ENCODE measurements at regions not wholly inside any gene's neighbourhood (a gene's known extent, or its start where the extent isn't known, plus 50 kb on each side); places are given as distances from the start of the nearest gene placed in this dataset.

DNA sequence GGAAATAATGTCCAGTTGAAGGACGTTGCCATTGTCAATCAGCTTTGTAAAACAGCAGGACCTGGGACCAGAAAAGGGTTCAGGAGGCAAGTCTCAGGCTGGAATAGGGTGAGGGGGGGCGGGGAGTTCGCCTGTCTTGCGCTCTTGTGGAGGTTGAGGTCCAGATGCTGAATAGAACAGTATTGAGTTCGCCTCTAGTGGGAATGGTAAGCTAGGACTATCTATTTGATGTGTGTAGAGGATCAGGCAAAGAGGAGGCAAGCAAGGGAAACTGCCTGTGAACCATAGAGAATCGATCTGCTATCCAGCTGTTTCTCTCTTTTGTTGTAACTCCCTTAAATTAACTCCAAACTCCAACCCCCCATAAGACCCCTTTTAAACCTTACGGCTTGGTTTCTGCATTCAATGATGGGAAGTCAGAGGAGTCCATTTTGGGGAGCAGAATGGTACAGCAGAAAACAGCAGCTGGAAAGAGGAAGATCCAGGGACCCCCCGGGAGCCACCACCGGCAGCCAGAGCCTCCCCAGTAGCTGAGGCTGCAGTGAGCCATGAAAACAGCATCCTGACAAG is 133.7 kb downstream of the SLC28A3 start:
- TF ChIP-seq, protein P1, sequence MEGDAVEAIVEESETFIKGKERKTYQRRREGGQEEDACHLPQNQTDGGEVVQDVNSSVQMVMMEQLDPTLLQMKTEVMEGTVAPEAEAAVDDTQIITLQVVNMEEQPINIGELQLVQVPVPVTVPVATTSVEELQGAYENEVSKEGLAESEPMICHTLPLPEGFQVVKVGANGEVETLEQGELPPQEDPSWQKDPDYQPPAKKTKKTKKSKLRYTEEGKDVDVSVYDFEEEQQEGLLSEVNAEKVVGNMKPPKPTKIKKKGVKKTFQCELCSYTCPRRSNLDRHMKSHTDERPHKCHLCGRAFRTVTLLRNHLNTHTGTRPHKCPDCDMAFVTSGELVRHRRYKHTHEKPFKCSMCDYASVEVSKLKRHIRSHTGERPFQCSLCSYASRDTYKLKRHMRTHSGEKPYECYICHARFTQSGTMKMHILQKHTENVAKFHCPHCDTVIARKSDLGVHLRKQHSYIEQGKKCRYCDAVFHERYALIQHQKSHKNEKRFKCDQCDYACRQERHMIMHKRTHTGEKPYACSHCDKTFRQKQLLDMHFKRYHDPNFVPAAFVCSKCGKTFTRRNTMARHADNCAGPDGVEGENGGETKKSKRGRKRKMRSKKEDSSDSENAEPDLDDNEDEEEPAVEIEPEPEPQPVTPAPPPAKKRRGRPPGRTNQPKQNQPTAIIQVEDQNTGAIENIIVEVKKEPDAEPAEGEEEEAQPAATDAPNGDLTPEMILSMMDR (IDR thresholded peaks at IDR 0.05), result no peak
- no peak for TF ChIP-seq POLR2A (IDR thresholded peaks at IDR 0.05)
